ENCODE measurements at regions not wholly inside any gene's neighbourhood (a gene's known extent, or its start where the extent isn't known, plus 50 kb on each side); places are given as distances from the start of the nearest gene placed in this dataset.
A peak's percentile ranks its signal among the peaks of the same experiment; 100 is the strongest.
"Not testable (repeated sequence)": the region's sequence is repeated elsewhere in the genome, so short reads cannot be mapped to it uniquely, and the experiment has no call there.

DNA sequence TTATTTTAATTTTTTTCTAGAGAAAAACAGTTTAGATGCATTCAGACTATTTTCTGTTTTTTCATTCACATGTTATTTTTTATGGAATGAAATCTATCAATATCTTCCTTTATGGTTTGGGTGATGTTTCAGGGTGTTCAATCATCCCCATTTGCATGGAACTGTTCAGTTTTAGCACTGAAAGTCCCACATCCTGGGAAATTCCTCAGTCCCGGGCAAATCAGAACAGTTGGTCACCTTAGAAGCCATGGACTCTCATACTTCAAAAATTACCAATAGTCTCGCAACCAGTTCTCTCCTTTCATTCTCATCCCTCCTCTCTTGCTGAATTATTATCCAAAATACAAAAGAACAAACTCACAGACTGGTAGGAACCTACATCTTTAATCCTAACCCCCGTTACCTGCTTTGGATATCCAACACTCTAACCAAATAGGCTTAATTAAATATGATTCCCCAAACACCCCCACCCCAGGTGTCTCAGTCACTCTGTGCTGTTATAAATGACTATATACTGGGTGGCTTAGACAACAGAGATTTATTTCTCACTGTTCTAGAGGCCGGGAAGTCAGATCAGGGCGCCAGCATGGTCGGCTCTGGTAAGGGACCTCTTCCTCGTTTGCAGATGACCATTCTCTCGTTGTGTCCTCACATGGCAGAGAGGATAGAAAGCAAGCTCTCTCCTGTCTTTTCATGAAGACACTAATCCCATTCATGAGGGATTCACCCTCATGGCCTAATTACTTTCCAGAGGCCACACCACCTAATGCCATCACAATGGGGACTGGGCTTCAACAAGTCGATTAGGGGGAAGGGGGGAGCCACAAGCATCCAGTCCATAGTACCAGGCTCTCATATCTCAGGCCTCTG, 57.7 kb upstream of the SLC1A4 start:
- no peaks in the 10 kb centered on the region for H3K36me3 ChIP-seq (ENCODE audit: control insufficient read depth in 2 of 2, extremely low read depth in 1 of 2, insufficient read depth in 1 of 2, low read length in 1 of 2)
- H3K4me3 ChIP-seq (ENCODE audit: control insufficient read depth in 1 of 2, extremely low read depth in 1 of 2, low read length in 1 of 2), result no peak overlapping the region
- ATAC-seq (replicated peaks in 1 of 4) (no peak), DNase-seq (no peak)
- Mint-ChIP-seq H3K4me1 (peaks cover 0 to 7% (median 4%) of the 10 kb centered on the region in 3 donors), H3K27ac (peak overlapping the region in 1 of 2 donors; percentile 40), H3K27me3 (peaks cover 0 to 6% of the 10 kb centered on the region in 2 donors), H3K4me3 (no peak overlapping the region), H3K9me3 (peaks cover 0 to 13% (median 0%) of the 10 kb centered on the region in 3 donors), H3K36me3 (peaks cover 3% of the 10 kb centered on the region)
- no peaks in the 10 kb centered on the region for H3K4me1 ChIP-seq (ENCODE audit: control insufficient read depth in 1 of 2, extremely low read depth in 1 of 2, insufficient read depth in 2 of 2, low read length in 2 of 2)
- WGBS (ENCODE audit: insufficient coverage), result 89% methylated on average over 5 of the region's 9 CpGs
- CTCF ChIA-PET, result no interaction called here
- no peaks in the 10 kb centered on the region for H3K27me3 ChIP-seq (replicated peaks in 1 of 2; ENCODE audit: control insufficient read depth in 2 of 2, extremely low read depth in 1 of 2, insufficient read depth in 2 of 2, low read length in 1 of 2)
- H3K27ac ChIP-seq (ENCODE audit: low read length), result no peak overlapping the region
- H3K9me3 ChIP-seq, result no peaks in the 10 kb centered on the region
- POLR2A ChIA-PET, result no interaction called here

DNA sequence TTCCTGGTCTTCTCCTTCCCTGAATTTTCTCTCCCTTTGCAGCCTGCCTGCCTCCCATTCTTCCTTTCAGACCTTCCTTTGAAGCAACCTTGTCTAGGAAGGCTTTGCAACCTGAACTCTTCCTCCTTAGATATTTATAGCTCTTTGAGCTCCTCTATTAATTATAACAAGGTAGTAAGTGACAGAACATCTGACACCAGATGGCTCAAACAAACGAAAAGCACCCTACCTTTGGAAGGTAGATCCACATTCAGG, 57.2 kb upstream of the SLC1A4 start:
- Histone ChIP-seq H3K9me3 (no peaks in the 10 kb centered on the region), H3K4me3 (ENCODE audit: control insufficient read depth in 1 of 2, extremely low read depth in 1 of 2, low read length in 1 of 2) (no peak overlapping the region), H3K27ac (ENCODE audit: low read length) (no peak overlapping the region), H3K36me3 (ENCODE audit: control insufficient read depth in 2 of 2, extremely low read depth in 1 of 2, insufficient read depth in 1 of 2, low read length in 1 of 2) (no peaks in the 10 kb centered on the region), H3K4me1 (ENCODE audit: control insufficient read depth in 1 of 2, extremely low read depth in 1 of 2, insufficient read depth in 2 of 2, low read length in 2 of 2) (no peaks in the 10 kb centered on the region), H3K27me3 (replicated peaks in 1 of 2; ENCODE audit: control insufficient read depth in 2 of 2, extremely low read depth in 1 of 2, insufficient read depth in 2 of 2, low read length in 1 of 2) (no peaks in the 10 kb centered on the region)
- ChIA-PET POLR2A (no interaction called here), CTCF (no interaction called here)
- no peak for DNase-seq
- Mint-ChIP-seq H3K27me3 (peaks cover 0 to 6% of the 10 kb centered on the region in 2 donors), H3K4me1 (peaks cover 0 to 7% (median 4%) of the 10 kb centered on the region in 3 donors), H3K27ac (no peak overlapping the region), H3K36me3 (peaks cover 1% of the 10 kb centered on the region), H3K4me3 (peak overlapping the region in 1 of 3 donors; percentile 34), H3K9me3 (peaks cover 0 to 11% (median 0%) of the 10 kb centered on the region in 3 donors)
- WGBS (ENCODE audit: insufficient coverage), result 43% methylated on average over 1 of the region's 1 CpG
- no peak for ATAC-seq (replicated peaks in 1 of 4)

DNA sequence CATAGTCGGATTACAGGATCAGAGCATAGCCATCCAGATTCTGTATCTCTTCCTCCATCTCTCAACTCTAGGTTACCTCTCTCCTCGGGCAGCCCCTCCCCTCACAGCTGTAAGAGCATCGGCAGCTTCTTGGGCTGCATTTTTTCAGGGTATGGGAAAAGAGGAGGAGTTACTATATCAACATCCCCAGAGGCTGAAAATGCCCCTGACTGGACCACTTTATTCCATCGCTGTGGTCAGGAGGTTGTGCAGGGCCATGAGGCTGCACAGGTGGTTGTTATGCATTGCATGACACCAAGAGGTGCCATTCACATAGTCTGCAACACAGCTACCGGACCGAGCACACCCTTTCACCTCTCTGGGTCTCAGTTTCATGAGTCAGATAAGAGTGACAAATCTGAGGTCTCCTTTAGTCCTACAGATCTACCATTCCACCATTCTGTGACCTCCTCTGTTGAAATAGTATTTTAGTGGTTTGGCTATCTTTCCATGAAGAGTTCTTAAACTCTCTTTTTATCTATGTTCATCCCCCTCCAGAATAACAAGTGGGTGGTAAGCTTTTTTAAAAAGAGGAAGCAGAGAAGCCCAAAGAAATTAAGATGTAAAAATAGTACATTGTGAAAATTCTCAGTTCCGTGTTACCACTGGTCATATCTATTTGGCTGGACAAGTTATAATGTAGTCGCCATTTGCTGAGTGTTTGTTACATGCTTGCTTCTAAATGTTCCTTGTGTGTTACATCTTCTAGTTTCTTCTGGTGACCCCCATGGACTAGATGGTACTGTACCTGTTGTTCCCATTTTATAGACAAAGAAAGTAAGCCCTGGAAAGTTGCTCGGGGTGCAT, 56.6 kb upstream of the SLC1A4 start:
- H3K27ac ChIP-seq (ENCODE audit: low read length), result no peak overlapping the region
- H3K36me3 ChIP-seq (ENCODE audit: control insufficient read depth in 2 of 2, extremely low read depth in 1 of 2, insufficient read depth in 1 of 2, low read length in 1 of 2), result no peaks in the 10 kb centered on the region

DNA sequence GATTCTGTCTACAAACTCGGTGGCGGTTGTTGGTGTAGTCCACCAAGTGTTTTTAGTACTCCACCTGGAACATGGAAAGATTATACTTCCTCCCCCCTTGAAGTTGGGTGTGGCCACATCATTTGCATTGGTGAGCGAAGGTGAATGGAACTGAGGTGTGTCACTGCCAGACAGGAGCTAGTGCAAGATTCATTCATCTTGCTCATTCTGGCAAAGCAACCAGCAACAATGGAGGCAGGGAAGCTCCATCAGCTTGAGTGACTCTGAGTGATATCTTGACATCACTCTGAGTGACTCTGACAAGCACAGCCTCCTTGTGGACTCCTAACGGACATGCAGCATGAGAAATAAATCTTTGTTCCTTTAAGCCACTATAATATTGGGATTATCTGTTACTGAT, 54.7 kb upstream of the SLC1A4 start:
- POLR2A ChIA-PET, result no interaction called here
- no peak overlapping the region for H3K27ac ChIP-seq (ENCODE audit: low read length)
- H3K4me3 ChIP-seq (ENCODE audit: control insufficient read depth in 1 of 2, extremely low read depth in 1 of 2, low read length in 1 of 2), result no peak overlapping the region
- no peaks in the 10 kb centered on the region for H3K4me1 ChIP-seq (ENCODE audit: control insufficient read depth in 1 of 2, extremely low read depth in 1 of 2, insufficient read depth in 2 of 2, low read length in 2 of 2)
- no peaks in the 10 kb centered on the region for H3K36me3 ChIP-seq (ENCODE audit: control insufficient read depth in 2 of 2, extremely low read depth in 1 of 2, insufficient read depth in 1 of 2, low read length in 1 of 2)
- Mint-ChIP-seq H3K36me3 (no peaks in the 10 kb centered on the region), H3K4me1 (peaks cover 4 to 15% (median 7%) of the 10 kb centered on the region in 3 donors), H3K4me3 (no peak overlapping the region), H3K27ac (no peak overlapping the region), H3K27me3 (peaks cover 0 to 6% of the 10 kb centered on the region in 2 donors), H3K9me3 (peaks cover 0 to 6% (median 0%) of the 10 kb centered on the region in 3 donors)
- no peaks in the 10 kb centered on the region for H3K27me3 ChIP-seq (replicated peaks in 1 of 2; ENCODE audit: control insufficient read depth in 2 of 2, extremely low read depth in 1 of 2, insufficient read depth in 2 of 2, low read length in 1 of 2)
- CTCF ChIA-PET, result no interaction called here
- no CpG with 5 or more reads among the region's 4 CpGs for WGBS (ENCODE audit: insufficient coverage)
- no peak for ATAC-seq (replicated peaks in 1 of 4)
- no peaks in the 10 kb centered on the region for H3K9me3 ChIP-seq
- no peak for DNase-seq

More for the DNA sequence above, 56.6 kb upstream of the SLC1A4 start:
- Histone ChIP-seq H3K4me1 (ENCODE audit: control insufficient read depth in 1 of 2, extremely low read depth in 1 of 2, insufficient read depth in 2 of 2, low read length in 2 of 2) (no peaks in the 10 kb centered on the region), H3K9me3 (no peaks in the 10 kb centered on the region), H3K4me3 (ENCODE audit: control insufficient read depth in 1 of 2, extremely low read depth in 1 of 2, low read length in 1 of 2) (no peak overlapping the region), H3K27me3 (replicated peaks in 1 of 2; ENCODE audit: control insufficient read depth in 2 of 2, extremely low read depth in 1 of 2, insufficient read depth in 2 of 2, low read length in 1 of 2) (no peaks in the 10 kb centered on the region)
- WGBS (ENCODE audit: insufficient coverage), result 76% methylated on average over 3 of the region's 9 CpGs
- peak overlapping the region in 1 of 3 donors; percentile 34 for H3K4me3 Mint-ChIP-seq
- H3K36me3 Mint-ChIP-seq, result no peaks in the 10 kb centered on the region
- peaks cover 0 to 6% (median 0%) of the 10 kb centered on the region in 3 donors for H3K9me3 Mint-ChIP-seq
- no peak overlapping the region for H3K27ac Mint-ChIP-seq
- POLR2A ChIA-PET, result no interaction called here
- DNase-seq (no peak), ATAC-seq (replicated peaks in 1 of 4) (no peak)
- CTCF ChIA-PET, result no interaction called here
- H3K4me1 Mint-ChIP-seq, result peaks cover 0 to 7% (median 4%) of the 10 kb centered on the region in 3 donors
- H3K27me3 Mint-ChIP-seq, result peaks cover 0 to 6% of the 10 kb centered on the region in 2 donors

DNA sequence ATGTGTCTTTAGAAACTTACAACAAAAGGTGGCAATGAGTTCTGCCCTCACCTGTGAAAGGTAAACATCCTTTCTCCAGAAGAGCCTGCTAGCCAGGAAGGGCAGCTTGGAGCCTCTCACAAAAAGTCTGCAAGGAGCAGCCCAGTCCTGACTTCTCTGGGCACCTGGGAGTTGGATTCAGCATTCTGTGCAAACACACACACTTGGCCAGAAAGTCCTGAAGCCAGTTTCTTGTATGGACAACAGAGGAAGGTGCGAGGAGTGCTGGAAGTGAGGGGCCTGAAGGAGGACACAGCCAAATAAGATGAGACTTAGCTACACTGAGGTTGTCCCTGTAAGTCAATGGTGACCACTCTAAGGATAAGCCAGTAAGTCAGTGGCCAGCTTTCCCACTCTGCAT, 52.4 kb upstream of the SLC1A4 start:
- no peak overlapping the region for H3K4me3 ChIP-seq (ENCODE audit: control insufficient read depth in 1 of 2, extremely low read depth in 1 of 2, low read length in 1 of 2)
- POLR2A ChIA-PET, result interaction anchor here in 1 of 2 donors (0.5 kb wide), 1 partner anchor 367 kb away, joined by 3 read pairs; no protein-coding TSS in a partner anchor
- ATAC-seq (replicated peaks in 1 of 4) (no peak), DNase-seq (no peak)
- Mint-ChIP-seq H3K4me3 (no peak overlapping the region), H3K27ac (no peak overlapping the region), H3K4me1 (peaks cover 5 to 21% (median 7%) of the 10 kb centered on the region in 3 donors), H3K36me3 (no peaks in the 10 kb centered on the region), H3K27me3 (peaks cover 0 to 6% of the 10 kb centered on the region in 2 donors), H3K9me3 (peaks cover 0 to 6% (median 0%) of the 10 kb centered on the region in 3 donors)
- no peaks in the 10 kb centered on the region for H3K27me3 ChIP-seq (replicated peaks in 1 of 2; ENCODE audit: control insufficient read depth in 2 of 2, extremely low read depth in 1 of 2, insufficient read depth in 2 of 2, low read length in 1 of 2)
- no peaks in the 10 kb centered on the region for H3K36me3 ChIP-seq (ENCODE audit: control insufficient read depth in 2 of 2, extremely low read depth in 1 of 2, insufficient read depth in 1 of 2, low read length in 1 of 2)
- H3K9me3 ChIP-seq, result no peaks in the 10 kb centered on the region
- no peaks in the 10 kb centered on the region for H3K4me1 ChIP-seq (ENCODE audit: control insufficient read depth in 1 of 2, extremely low read depth in 1 of 2, insufficient read depth in 2 of 2, low read length in 2 of 2)
- WGBS (ENCODE audit: insufficient coverage), result 100% methylated on average over 1 of the region's 1 CpG
- CTCF ChIA-PET, result interaction anchor here (0.6 to 0.7 kb wide), 2 partner anchors 57 to 76 kb away, joined by 3 to 5 read pairs; no protein-coding TSS in a partner anchor
- no peak overlapping the region for H3K27ac ChIP-seq (ENCODE audit: low read length)

GRCh38 chr2:64937314-64937686, 51.9 kb upstream of the SLC1A4 start:
- not testable (repeated sequence) for H3K27me3 ChIP-seq (replicated peaks in 1 of 2; ENCODE audit: control insufficient read depth in 2 of 2, extremely low read depth in 1 of 2, insufficient read depth in 2 of 2, low read length in 1 of 2); H3K4me1 ChIP-seq (ENCODE audit: control insufficient read depth in 1 of 2, extremely low read depth in 1 of 2, insufficient read depth in 2 of 2, low read length in 2 of 2); H3K36me3 Mint-ChIP-seq; ATAC-seq (replicated peaks in 1 of 4); H3K4me3 Mint-ChIP-seq; H3K9me3 ChIP-seq; H3K36me3 ChIP-seq (ENCODE audit: control insufficient read depth in 2 of 2, extremely low read depth in 1 of 2, insufficient read depth in 1 of 2, low read length in 1 of 2); H3K27me3 Mint-ChIP-seq; DNase-seq; H3K4me3 ChIP-seq (ENCODE audit: control insufficient read depth in 1 of 2, extremely low read depth in 1 of 2, low read length in 1 of 2); H3K27ac Mint-ChIP-seq; H3K9me3 Mint-ChIP-seq; H3K27ac ChIP-seq (ENCODE audit: low read length)
- WGBS (ENCODE audit: insufficient coverage), result 86% methylated on average over 3 of the region's 5 CpGs
- ChIA-PET POLR2A (interaction anchor here in 1 of 2 donors (0.5 kb wide), 1 partner anchor 367 kb away, joined by 3 read pairs; no protein-coding TSS in a partner anchor), CTCF (interaction anchor here (0.6 to 0.7 kb wide), 2 partner anchors 58 to 77 kb away, joined by 3 to 5 read pairs; no protein-coding TSS in a partner anchor)
- H3K4me1 Mint-ChIP-seq, result peaks cover 4 to 26% (median 5%) of the 10 kb centered on the region in 3 donors

All from T-cell (primary cell).